HG02943 (cell line): ENCODE measurements at regions not wholly inside any gene's neighbourhood (a gene's known extent, or its start where the extent isn't known, plus 50 kb on each side); places are given as distances from the start of the nearest gene placed in this dataset.
"Not testable (repeated sequence)": the region's sequence is repeated elsewhere in the genome, so short reads cannot be mapped to it uniquely, and the experiment has no call there.

ENCODE experiments used
- ATAC-seq: cut with Tn5 transposase; IDR thresholded peaks from one replicate; pipeline ENCODE4 v1.9.1; 2021; ENCODE audit warnings: mild to moderate bottlenecking, low read depth, moderate library complexity; ENCODE audit not compliant: unreplicated experiment

GRCh38 chr14:86087377-86087776, 557.4 kb downstream of the FLRT2 start:
- no peak for ATAC-seq

GRCh38 chr14:86086962-86087361, 557.0 kb downstream of the FLRT2 start:
- no peak for ATAC-seq

GRCh38 chr14:86084097-86084496, 554.2 kb downstream of the FLRT2 start:
- ATAC-seq: no peak

- no peak for ATAC-seq
Observed at GRCh38 chr14:86083616-86084015, 553.7 kb downstream of the FLRT2 start.

GRCh38 chr14:86072116-86072894, 542.4 kb downstream of the FLRT2 start:
- ATAC-seq: no peak

GRCh38 chr14:86066651-86067050, 536.7 kb downstream of the FLRT2 start:
- no peak for ATAC-seq

- ATAC-seq: no peak
Observed at GRCh38 chr14:86065407-86065806, 535.5 kb downstream of the FLRT2 start.

GRCh38 chr14:86064595-86064994, 534.7 kb downstream of the FLRT2 start:
- ATAC-seq: not testable (repeated sequence)

- no peak for ATAC-seq
Observed at GRCh38 chr14:86057018-86057667, 527.2 kb downstream of the FLRT2 start.

GRCh38 chr14:86055512-86056075, 525.6 kb downstream of the FLRT2 start:
- ATAC-seq: no peak

- no peak for ATAC-seq
Observed at GRCh38 chr14:86052868-86053267, 522.9 kb downstream of the FLRT2 start.

- no peak for ATAC-seq
Observed at GRCh38 chr14:86050757-86051156, 520.8 kb downstream of the FLRT2 start.

GRCh38 chr14:86050072-86050683, 520.2 kb downstream of the FLRT2 start:
- ATAC-seq: no peak

- ATAC-seq: no peak
Observed at GRCh38 chr14:86039176-86039575, 509.2 kb downstream of the FLRT2 start.

- ATAC-seq: no peak
Observed at GRCh38 chr14:86038387-86039042, 508.6 kb downstream of the FLRT2 start.

GRCh38 chr14:86035882-86036281, 505.9 kb downstream of the FLRT2 start:
- ATAC-seq: no peak

- no peak for ATAC-seq
Observed at GRCh38 chr14:86027990-86028389, 498.0 kb downstream of the FLRT2 start.

GRCh38 chr14:86027144-86027543, 497.2 kb downstream of the FLRT2 start:
- ATAC-seq: no peak

GRCh38 chr14:86022031-86022629, 492.2 kb downstream of the FLRT2 start:
- no peak for ATAC-seq

- no peak for ATAC-seq
Observed at GRCh38 chr14:86020841-86021240, 490.9 kb downstream of the FLRT2 start.
